Cardiac fibroblast (primary cell): ENCODE measurements at regions not wholly inside any gene's neighbourhood (a gene's known extent, or its start where the extent isn't known, plus 50 kb on each side); places are given as distances from the start of the nearest gene placed in this dataset.

ENCODE experiments used
- DNase-seq, 2 donors: peaks; one replicate each; pipeline versions ENCODE4 v3.0.0 to v3.0.0-alpha.2; 2010; ENCODE audit warnings: low read depth in 2 of 2
- H3K4me3 ChIP-seq, 2 donors: replicated peaks in 1 of 2; 1 replicate in 1 of 2; 2 replicates in 1 of 2; pipeline ENCODE4 v1.5.1; 2011; ENCODE audit warnings: low read depth in 2 of 2, low read length in 2 of 2, mild to moderate bottlenecking in 2 of 2, moderate library complexity in 1 of 2
- CTCF ChIP-seq: IDR thresholded peaks from one replicate; pipeline ENCODE4 v1.5.1; 2011; ENCODE audit warnings: low read depth, mild to moderate bottlenecking, low read length, inconsistent platforms

- no peak for DNase-seq
- no peak for TF ChIP-seq CTCF
- H3K4me3 ChIP-seq, result no peak overlapping the region
These were observed 418.5 kb upstream of the GOLIM4 start for GRCh38 chr3:168514252-168514651.

- no peak for DNase-seq
- no peak for TF ChIP-seq CTCF
- H3K4me3 ChIP-seq, result no peak overlapping the region
These were observed 417.1 kb upstream of the GOLIM4 start for GRCh38 chr3:168512802-168513201.

GRCh38 chr3:168511428-168512014 lies 415.8 kb upstream of the GOLIM4 start:
- H3K4me3 ChIP-seq, result no peak overlapping the region
- peak; percentile 24 to 47 for DNase-seq
- TF ChIP-seq CTCF, result peak; percentile 58

- no peak overlapping the region for H3K4me3 ChIP-seq
- no peak for TF ChIP-seq CTCF
- no peak for DNase-seq
These were observed 410.9 kb upstream of the GOLIM4 start for GRCh38 chr3:168506589-168506988.

GRCh38 chr3:168501570-168501969 lies 405.8 kb upstream of the GOLIM4 start:
- no peak overlapping the region for H3K4me3 ChIP-seq
- TF ChIP-seq CTCF, result no peak

GRCh38 chr3:168498194-168498593 lies 402.5 kb upstream of the GOLIM4 start:
- H3K4me3 ChIP-seq, result no peak overlapping the region
- no peak for DNase-seq
- TF ChIP-seq CTCF, result no peak

More at GRCh38 chr3:168501570-168501969, 405.8 kb upstream of the GOLIM4 start:
- no peak for DNase-seq

- no peak for TF ChIP-seq CTCF
- no peak for DNase-seq
- H3K4me3 ChIP-seq, result no peak overlapping the region
These were observed 402.0 kb upstream of the GOLIM4 start for GRCh38 chr3:168497741-168498140.
